ENCODE measurements at regions not wholly inside any gene's neighbourhood (a gene's known extent, or its start where the extent isn't known, plus 50 kb on each side); places are given as distances from the start of the nearest gene placed in this dataset.

DNA sequence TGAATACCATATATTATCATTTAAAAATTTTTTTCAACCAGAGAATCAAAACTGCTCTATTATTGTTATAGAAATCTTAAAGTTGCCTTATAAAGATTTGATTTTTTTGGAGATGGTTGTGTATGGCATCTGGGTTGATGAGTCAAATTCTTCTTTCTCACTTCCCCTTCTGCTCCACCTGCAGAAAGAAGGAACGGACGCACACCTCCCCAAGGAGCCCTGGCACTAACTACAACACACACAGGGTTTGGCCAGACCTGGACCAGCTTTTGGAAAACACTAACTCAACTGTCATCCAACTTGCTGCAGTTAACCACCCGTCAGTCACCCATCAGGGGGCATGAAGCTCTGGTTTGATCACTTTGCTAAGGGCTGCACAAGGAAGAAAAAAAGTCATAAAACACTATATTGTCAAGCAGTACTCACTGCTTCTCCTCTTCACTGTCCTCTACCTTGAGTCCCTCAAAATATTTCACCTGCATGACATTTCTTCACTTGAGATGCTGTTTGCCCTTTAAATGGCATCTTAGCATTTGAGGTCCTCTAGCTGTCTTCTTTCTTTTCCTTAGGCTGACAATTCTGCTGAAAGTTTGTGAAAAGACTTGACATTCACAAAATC lies 266.7 kb upstream of the PHF14 start:
- H3K18ac ChIP-seq (ENCODE audit: insufficient read length, low read depth, low read length), result no peak overlapping the region
- no peaks in the 10 kb centered on the region for H3K79me1 ChIP-seq (ENCODE audit: insufficient read depth, low read depth, low read length, poor library complexity, severe bottlenecking)
- no peak overlapping the region for H3K27ac ChIP-seq (ENCODE audit: insufficient read length, low read depth, low read length)
- H3K4me1 ChIP-seq (ENCODE audit: insufficient read depth, low read length), result no peaks in the 10 kb centered on the region
- H3K4me3 Mint-ChIP-seq, result no peak overlapping the region
- no peak for DNase-seq
- no peaks in the 10 kb centered on the region for H3K9me3 Mint-ChIP-seq
- no peaks in the 10 kb centered on the region for H3K9me3 ChIP-seq (ENCODE audit: control insufficient read depth, low read depth, low read length)
- H3K23me2 ChIP-seq (ENCODE audit: insufficient read length, low read depth, low read length, poor library complexity, severe bottlenecking), result no peaks in the 10 kb centered on the region
- no peak overlapping the region for H3T11ph ChIP-seq (ENCODE audit: low read length)
- H4K91ac ChIP-seq (ENCODE audit: insufficient read length, low read depth, low read length), result no peak overlapping the region
- H3K23ac ChIP-seq (ENCODE audit: insufficient read length, low read depth, low read length), result no peak overlapping the region
- no peak overlapping the region for H2BK20ac ChIP-seq (ENCODE audit: low read depth, low read length, poor library complexity, severe bottlenecking)
- H2BK12ac ChIP-seq (ENCODE audit: insufficient read length, low read depth, low read length), result no peak overlapping the region
- no peak overlapping the region for H3K4ac ChIP-seq (ENCODE audit: low read depth, low read length)
- peaks cover 0 to 2% of the 10 kb centered on the region in 2 experiments; a peak in 1 of 4 replicates for H3K4me1 Mint-ChIP-seq
- H2BK120ac ChIP-seq (ENCODE audit: low read depth, low read length, poor library complexity, severe bottlenecking), result no peak overlapping the region
- no peak overlapping the region for H4K8ac ChIP-seq (replicated peaks; ENCODE audit: insufficient read length, low read depth, low read length)
- H3K36me3 Mint-ChIP-seq (ENCODE audit: insufficient read depth in 1 of 3, low read depth in 3 of 3), result no peaks in the 10 kb centered on the region
- no peak overlapping the region for H3K4me2 ChIP-seq (ENCODE audit: insufficient read depth, insufficient read length, low read length)
- TF ChIP-seq, protein P1, sequence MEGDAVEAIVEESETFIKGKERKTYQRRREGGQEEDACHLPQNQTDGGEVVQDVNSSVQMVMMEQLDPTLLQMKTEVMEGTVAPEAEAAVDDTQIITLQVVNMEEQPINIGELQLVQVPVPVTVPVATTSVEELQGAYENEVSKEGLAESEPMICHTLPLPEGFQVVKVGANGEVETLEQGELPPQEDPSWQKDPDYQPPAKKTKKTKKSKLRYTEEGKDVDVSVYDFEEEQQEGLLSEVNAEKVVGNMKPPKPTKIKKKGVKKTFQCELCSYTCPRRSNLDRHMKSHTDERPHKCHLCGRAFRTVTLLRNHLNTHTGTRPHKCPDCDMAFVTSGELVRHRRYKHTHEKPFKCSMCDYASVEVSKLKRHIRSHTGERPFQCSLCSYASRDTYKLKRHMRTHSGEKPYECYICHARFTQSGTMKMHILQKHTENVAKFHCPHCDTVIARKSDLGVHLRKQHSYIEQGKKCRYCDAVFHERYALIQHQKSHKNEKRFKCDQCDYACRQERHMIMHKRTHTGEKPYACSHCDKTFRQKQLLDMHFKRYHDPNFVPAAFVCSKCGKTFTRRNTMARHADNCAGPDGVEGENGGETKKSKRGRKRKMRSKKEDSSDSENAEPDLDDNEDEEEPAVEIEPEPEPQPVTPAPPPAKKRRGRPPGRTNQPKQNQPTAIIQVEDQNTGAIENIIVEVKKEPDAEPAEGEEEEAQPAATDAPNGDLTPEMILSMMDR (conservative IDR thresholded peaks at IDR 0.05), result no peak
- H2AFZ ChIP-seq (ENCODE audit: low read length), result no peak overlapping the region
- H4K20me1 ChIP-seq (ENCODE audit: control insufficient read depth, insufficient read depth, insufficient read length), result no peaks in the 10 kb centered on the region
- no CpG with 5 or more reads among the region's 3 CpGs for WGBS (ENCODE audit: extremely low coverage, insufficient read length, low lambda C conversion rate)
- H3K56ac ChIP-seq (ENCODE audit: insufficient read length, low read depth, low read length), result no peak overlapping the region
- H2AK5ac ChIP-seq (ENCODE audit: insufficient read length, low read length), result no peak overlapping the region
- H3K14ac ChIP-seq (ENCODE audit: insufficient read depth, low read length), result no peak overlapping the region
- H2BK5ac ChIP-seq (ENCODE audit: insufficient read length, low read length), result no peak overlapping the region
- no peak overlapping the region for H3K9ac ChIP-seq (ENCODE audit: extremely low read depth, insufficient read length, low read length)
- no peak overlapping the region for H4K5ac ChIP-seq (ENCODE audit: insufficient read length, low read depth, low read length)
- no peaks in the 10 kb centered on the region for H3K79me2 ChIP-seq (ENCODE audit: insufficient read depth, low read length)
- H3K27me3 ChIP-seq (ENCODE audit: insufficient read depth, low read length), result no peaks in the 10 kb centered on the region
- H3K27me3 Mint-ChIP-seq (ENCODE audit: low read depth), result no peaks in the 10 kb centered on the region
- no peak overlapping the region for H2BK15ac ChIP-seq (ENCODE audit: low read depth, low read length)
- H3K27ac Mint-ChIP-seq, result no peak overlapping the region

All from H9 (cell line).